SK-N-MC (cell line): ENCODE measurements at regions not wholly inside any gene's neighbourhood (a gene's known extent, or its start where the extent isn't known, plus 50 kb on each side); places are given as distances from the start of the nearest gene placed in this dataset.

Source experiments
- EZH2 ChIP-seq: fragments of 200-600 bp; sonication (generic); IDR thresholded peaks from one replicate; pipeline ENCODE4 v1.6.1; 2017; ENCODE audit warnings: antibody characterized with exemption
- FOXP2 ChIP-seq: optimal IDR thresholded peaks from 2 replicates; pipeline ENCODE3; 2011; ENCODE audit warnings: mild to moderate bottlenecking, moderate library complexity; ENCODE audit not compliant: insufficient read depth; ENCODE audit errors: extremely low read length, control extremely low read depth
- POLR2AphosphoS5 ChIP-seq: IDR thresholded peaks from 2 replicates; pipeline ENCODE4 v1.6.1; 2012; ENCODE audit warnings: mild to moderate bottlenecking, low read depth, low read length, borderline replicate concordance

- TF ChIP-seq POLR2AphosphoS5 (no peak), EZH2 (no peak), FOXP2 (no peak)
Observed at GRCh38 chr2:153230977-153231376, 247.6 kb downstream of the RPRM start.
